Endothelial cell (in vitro differentiated cells): ENCODE measurements at regions not wholly inside any gene's neighbourhood (a gene's known extent, or its start where the extent isn't known, plus 50 kb on each side); places are given as distances from the start of the nearest gene placed in this dataset.

Source experiments
- DNase-seq: peaks from one replicate; pipeline ENCODE4 v3.0.0; 2021; ENCODE audit warnings: low spot score
- H3K27ac Mint-ChIP-seq: one replicate; pipeline ENCODE4 v1.8.0; 2021; ENCODE audit warnings: mixed read lengths, inconsistent platforms; ENCODE audit not compliant: unreplicated experiment
- H3K27me3 Mint-ChIP-seq: one replicate; pipeline ENCODE4 v1.8.0; 2021; ENCODE audit warnings: mild to moderate bottlenecking, moderate library complexity, mixed read lengths, inconsistent platforms; ENCODE audit not compliant: unreplicated experiment
- H3K36me3 Mint-ChIP-seq: one replicate; pipeline ENCODE4 v1.8.0; 2021; ENCODE audit warnings: mild to moderate bottlenecking, low read depth, mixed read lengths, inconsistent platforms; ENCODE audit not compliant: unreplicated experiment
- H3K4me1 Mint-ChIP-seq: one replicate; pipeline ENCODE4 v1.8.0; 2021; ENCODE audit warnings: mild to moderate bottlenecking, mixed read lengths, inconsistent platforms; ENCODE audit not compliant: unreplicated experiment
- H3K4me3 Mint-ChIP-seq: one replicate; pipeline ENCODE4 v1.8.0; 2021; ENCODE audit warnings: mild to moderate bottlenecking, mixed read lengths, inconsistent platforms; ENCODE audit not compliant: unreplicated experiment
- H3K9me3 Mint-ChIP-seq: one replicate; pipeline ENCODE4 v1.8.0; 2021; ENCODE audit warnings: mixed read lengths, inconsistent platforms; ENCODE audit not compliant: unreplicated experiment
- TF ChIP-seq, protein P1 (sequence below): fragments of 200-600 bp; sonication (generic); IDR thresholded peaks from one replicate; pipeline ENCODE4 v1.5.0; 2021; ENCODE audit warnings: antibody characterized with exemption; ENCODE audit not compliant: unreplicated experiment

DNA sequence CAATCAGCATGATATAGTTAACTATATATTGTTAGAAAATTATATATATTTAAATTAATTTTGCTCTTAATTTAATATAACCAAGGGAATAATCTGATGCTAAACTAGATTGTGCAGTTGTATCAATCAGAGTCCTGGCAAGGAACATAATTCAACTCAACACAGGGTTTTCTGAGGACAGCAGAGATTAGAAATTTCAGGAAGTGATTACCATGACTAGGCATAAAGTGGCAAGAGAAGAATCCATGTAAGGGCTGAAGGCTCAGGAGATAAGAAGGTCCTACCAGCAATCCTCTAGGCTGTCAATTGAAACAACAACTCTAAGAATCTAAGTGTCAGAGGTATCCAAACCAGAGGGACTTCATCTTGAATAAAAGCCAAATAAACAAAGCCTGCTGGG is 807.8 kb downstream of the DSC3 start:
- TF ChIP-seq, protein P1, sequence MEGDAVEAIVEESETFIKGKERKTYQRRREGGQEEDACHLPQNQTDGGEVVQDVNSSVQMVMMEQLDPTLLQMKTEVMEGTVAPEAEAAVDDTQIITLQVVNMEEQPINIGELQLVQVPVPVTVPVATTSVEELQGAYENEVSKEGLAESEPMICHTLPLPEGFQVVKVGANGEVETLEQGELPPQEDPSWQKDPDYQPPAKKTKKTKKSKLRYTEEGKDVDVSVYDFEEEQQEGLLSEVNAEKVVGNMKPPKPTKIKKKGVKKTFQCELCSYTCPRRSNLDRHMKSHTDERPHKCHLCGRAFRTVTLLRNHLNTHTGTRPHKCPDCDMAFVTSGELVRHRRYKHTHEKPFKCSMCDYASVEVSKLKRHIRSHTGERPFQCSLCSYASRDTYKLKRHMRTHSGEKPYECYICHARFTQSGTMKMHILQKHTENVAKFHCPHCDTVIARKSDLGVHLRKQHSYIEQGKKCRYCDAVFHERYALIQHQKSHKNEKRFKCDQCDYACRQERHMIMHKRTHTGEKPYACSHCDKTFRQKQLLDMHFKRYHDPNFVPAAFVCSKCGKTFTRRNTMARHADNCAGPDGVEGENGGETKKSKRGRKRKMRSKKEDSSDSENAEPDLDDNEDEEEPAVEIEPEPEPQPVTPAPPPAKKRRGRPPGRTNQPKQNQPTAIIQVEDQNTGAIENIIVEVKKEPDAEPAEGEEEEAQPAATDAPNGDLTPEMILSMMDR = no peak
- DNase-seq = no peak
- Mint-ChIP-seq H3K9me3 (no peaks in the 10 kb centered on the region), H3K27ac (no peak overlapping the region), H3K27me3 (no peaks in the 10 kb centered on the region), H3K4me1 (peaks cover 8% of the 10 kb centered on the region), H3K36me3 (no peaks in the 10 kb centered on the region), H3K4me3 (no peak overlapping the region)

DNA sequence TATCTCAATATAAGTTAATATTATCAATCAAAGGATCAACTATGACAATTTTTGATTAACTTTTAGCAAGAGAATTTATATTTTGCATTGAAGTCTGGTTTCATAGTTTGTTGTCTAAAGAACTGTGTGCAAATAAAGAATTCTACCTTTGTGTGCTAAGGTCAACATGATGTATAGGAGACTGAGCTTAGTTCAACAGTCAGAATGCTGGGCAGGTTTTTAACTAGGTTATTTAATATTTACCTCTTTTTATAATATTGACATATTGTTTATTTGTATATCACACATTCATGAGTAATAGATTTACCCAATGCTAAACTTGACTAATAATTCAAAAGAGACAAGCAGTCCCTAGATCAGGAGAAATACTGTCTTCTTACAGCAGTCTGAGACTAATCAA is 831.4 kb downstream of the DSC3 start:
- no peak for DNase-seq
- H3K4me3 Mint-ChIP-seq = no peak overlapping the region
- H3K36me3 Mint-ChIP-seq = no peaks in the 10 kb centered on the region
- no peak overlapping the region for H3K27ac Mint-ChIP-seq
- H3K4me1 Mint-ChIP-seq = no peaks in the 10 kb centered on the region
- H3K9me3 Mint-ChIP-seq = no peaks in the 10 kb centered on the region
- H3K27me3 Mint-ChIP-seq = no peaks in the 10 kb centered on the region
- TF ChIP-seq, protein P1 = no peak

DNA sequence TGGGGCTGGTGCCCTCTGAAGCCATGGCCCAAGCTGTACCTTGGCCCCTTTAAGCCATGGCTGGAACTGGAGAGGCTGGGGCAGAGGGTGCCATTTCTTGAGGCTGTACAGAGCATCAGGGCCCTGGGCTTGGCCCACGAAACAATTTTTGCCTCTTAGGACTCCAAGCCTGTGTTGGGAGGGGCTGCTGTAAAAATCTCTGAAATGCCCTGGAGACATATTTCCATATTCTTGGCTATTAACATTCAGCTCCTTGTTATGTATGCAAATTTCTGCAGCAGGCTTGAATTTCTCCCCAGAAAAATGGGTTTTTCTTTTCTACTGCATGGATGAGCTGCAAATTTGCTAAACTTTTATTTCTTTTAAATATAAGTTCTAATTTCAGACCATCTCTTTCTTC is 834.0 kb downstream of the DSC3 start:
- H3K4me3 Mint-ChIP-seq = no peak overlapping the region
- no peaks in the 10 kb centered on the region for H3K4me1 Mint-ChIP-seq
- TF ChIP-seq, protein P1 = no peak
- no peaks in the 10 kb centered on the region for H3K9me3 Mint-ChIP-seq
- no peaks in the 10 kb centered on the region for H3K27me3 Mint-ChIP-seq
- no peak overlapping the region for H3K27ac Mint-ChIP-seq
- no peaks in the 10 kb centered on the region for H3K36me3 Mint-ChIP-seq
- DNase-seq = no peak

DNA sequence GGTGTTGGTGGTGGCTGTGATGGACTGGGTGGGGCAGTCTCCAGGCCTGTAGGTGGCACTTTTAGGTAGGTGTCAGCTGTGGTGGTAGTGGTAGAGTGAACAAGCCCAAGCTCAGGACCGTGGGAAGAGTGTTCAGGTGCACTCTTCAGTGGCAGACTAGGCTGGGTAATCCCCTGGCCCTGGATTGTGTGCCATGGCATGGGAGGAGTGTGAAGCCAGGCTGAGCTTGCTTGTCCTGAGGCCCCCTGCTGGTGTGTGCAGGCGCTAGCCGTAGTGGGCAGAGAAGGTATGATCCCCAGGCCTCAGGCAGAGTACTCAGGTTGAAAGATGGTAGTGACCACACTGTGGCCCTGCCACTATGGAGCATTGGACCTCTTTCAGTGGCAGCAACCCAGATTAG is 850.3 kb downstream of the DSC3 start:
- DNase-seq = no peak
- no peak overlapping the region for H3K4me3 Mint-ChIP-seq
- H3K27ac Mint-ChIP-seq = no peak overlapping the region
- peaks cover 2% of the 10 kb centered on the region for H3K27me3 Mint-ChIP-seq
- TF ChIP-seq, protein P1 = no peak
- no peaks in the 10 kb centered on the region for H3K4me1 Mint-ChIP-seq
- no peaks in the 10 kb centered on the region for H3K9me3 Mint-ChIP-seq
- no peaks in the 10 kb centered on the region for H3K36me3 Mint-ChIP-seq

DNA sequence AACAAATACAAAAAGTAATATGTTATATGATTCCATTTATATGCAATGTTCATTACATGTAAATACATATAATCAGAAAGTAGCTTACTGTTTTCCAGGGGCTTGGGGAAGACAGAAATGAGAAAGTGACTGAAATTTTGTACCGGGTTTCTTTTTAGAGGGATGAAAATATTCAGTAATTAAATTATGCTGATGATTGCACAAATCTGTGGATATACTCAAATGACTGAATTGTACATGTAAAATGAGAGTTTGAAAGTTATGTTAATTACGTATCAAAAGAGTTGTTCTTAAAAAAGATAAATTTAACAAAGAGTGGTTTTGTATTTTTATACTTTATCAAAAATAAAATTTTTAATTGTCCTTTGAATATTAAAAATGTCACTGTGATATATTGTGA is 856.3 kb downstream of the DSC3 start:
- H3K27me3 Mint-ChIP-seq = no peaks in the 10 kb centered on the region
- no peak for DNase-seq
- no peak overlapping the region for H3K4me3 Mint-ChIP-seq
- H3K27ac Mint-ChIP-seq = no peak overlapping the region
- TF ChIP-seq, protein P1 = no peak
- H3K4me1 Mint-ChIP-seq = no peaks in the 10 kb centered on the region
- no peaks in the 10 kb centered on the region for H3K9me3 Mint-ChIP-seq
- H3K36me3 Mint-ChIP-seq = no peaks in the 10 kb centered on the region
